ENCODE measurements at regions not wholly inside any gene's neighbourhood (a gene's known extent, or its start where the extent isn't known, plus 50 kb on each side); places are given as distances from the start of the nearest gene placed in this dataset.

- no peak for TF ChIP-seq EZH2phosphoT487 (IDR thresholded peaks at IDR 0.05; ENCODE audit: insufficient read depth, low read depth)
- no peak for TF ChIP-seq EZH2 (IDR thresholded peaks at IDR 0.05; ENCODE audit: insufficient read depth, poor library complexity, severe bottlenecking)
These were observed 516.2 kb downstream of the ELAVL2 start for GRCh38 chr9:23309800-23310199.
